GM21528 (cell line): ENCODE measurements at regions not wholly inside any gene's neighbourhood (a gene's known extent, or its start where the extent isn't known, plus 50 kb on each side); places are given as distances from the start of the nearest gene placed in this dataset.

Experiments used
- ATAC-seq: cut with Tn5 transposase; IDR thresholded peaks from one replicate; pipeline ENCODE4 v1.9.1; 2021; ENCODE audit warnings: mild to moderate bottlenecking, moderate library complexity; ENCODE audit not compliant: unreplicated experiment, low FRiP score

DNA sequence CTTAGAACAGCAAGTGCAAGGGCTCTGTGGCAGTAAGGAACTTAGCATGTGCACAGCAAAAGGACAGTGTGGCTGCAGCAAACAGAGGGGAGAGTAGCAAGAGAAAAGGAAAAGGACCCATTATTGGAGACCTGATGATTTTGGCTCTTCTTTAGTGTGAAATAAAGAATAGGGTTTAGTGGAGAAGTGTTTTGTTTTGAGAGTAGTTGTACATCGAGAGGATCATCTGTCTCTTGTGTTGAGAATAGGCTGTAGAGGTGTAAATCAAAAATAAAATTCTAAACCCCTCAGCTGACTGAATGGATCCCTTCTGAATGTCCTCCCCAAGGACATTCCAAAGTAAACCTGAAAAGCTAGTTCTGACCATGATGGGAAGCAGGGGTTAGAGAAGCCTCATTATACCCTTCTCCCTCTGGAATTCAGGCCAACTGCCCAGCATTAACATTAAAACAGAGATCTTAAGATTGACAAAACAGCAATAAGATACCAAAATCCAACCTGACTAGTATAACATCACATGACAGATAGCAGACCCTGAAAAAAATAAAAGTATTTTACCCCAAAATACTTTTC lies 73.6 kb upstream of the OBI1 start:
- ATAC-seq = no peak

- ATAC-seq = no peak
These were observed 63.7 kb upstream of the OBI1 start for GRCh38 chr13:78722700-78723099.

GRCh38 chr13:78719367-78719766 lies 60.4 kb upstream of the OBI1 start:
- ATAC-seq = no peak

- no peak for ATAC-seq
These were observed 55.8 kb upstream of the OBI1 start for GRCh38 chr13:78714717-78715116.

DNA sequence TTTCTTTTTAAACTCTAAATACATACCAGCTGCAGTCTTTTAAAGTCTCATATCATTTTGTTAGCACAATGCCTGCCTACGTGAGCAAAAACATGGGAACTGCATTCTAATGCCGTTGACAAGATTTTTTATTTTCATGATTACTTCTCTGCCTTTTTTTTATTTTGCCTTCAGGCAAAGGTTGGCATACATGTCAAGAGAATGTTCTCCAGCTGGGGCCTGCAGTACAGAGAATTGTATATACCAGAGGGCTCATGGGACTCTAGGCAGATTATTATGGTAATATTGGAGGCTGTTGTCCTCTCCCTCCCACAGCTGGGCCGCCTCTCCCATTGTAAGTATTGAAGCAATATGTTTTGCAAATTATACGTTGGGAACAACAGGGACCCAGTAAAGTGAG lies 53.9 kb upstream of the OBI1 start:
- ATAC-seq = no peak

DNA sequence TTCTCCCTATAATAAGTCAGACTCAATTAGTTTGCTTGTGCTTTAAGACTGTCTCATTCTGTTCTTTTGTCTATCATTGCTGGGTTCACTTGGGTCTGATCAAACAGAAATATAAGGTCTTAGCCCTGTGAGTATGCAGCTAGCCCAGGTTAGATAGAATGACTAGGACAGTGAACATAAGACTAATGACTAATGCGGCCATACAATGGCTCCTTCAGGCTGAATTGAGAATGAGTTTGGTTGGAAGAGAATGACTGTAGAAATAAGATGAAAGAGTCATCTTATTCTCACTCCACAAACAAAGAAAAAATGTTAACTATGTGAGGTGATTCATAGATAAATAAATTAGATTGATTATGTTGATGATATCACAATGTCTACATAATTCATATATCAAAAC lies 50.1 kb upstream of the OBI1 start:
- no peak for ATAC-seq
